ENCODE measurements at regions not wholly inside any gene's neighbourhood (a gene's known extent, or its start where the extent isn't known, plus 50 kb on each side); places are given as distances from the start of the nearest gene placed in this dataset.

DNA sequence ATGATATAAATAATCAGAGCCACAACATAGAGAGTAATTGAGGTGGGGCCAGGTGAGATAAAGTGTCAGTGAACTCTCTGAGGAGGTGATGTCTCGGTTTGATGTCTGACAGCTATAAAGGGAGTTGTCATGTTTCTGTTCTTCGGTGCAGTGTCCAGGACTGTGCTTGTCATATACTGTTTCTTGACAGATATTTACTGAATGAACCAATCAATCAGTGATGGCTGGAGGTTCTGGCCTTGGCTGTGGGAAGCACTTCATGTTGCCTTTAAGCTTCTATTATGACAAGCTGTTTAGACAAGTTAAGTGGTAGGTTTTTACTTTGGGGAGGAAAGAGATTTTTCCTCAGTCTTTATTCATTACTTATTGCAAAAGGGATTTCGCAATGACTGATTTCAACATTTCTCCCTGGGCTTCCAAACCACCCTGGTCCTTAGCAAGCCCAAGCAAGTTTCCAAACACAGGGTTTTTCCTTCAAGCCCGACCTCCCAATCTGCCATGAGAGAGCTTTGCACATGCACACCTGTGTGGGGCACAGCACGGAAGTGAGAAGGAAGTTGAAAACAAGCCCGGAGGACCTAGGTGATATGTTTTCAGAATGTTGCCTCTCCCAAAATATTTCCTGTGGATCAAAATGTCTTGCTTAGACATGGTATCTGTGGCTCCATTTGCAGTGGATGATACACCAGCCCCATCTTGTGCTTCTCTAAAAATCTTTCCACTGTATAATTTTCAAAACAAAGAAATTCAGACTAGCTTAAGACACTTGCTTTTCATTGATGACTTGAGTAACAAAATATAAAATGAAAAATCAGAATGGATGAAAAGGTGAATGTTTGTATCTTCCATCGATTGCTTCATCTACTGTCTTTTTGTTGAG is 567.3 kb upstream of the BTBD3 start:
- DNase-seq (ENCODE audit: low read depth in 2 of 2) = no peak

- DNase-seq (ENCODE audit: low read depth in 2 of 2) = no peak
Observed at GRCh38 chr20:11352041-11352440, 565.7 kb upstream of the BTBD3 start.

GRCh38 chr20:11354846-11355245 is 562.8 kb upstream of the BTBD3 start:
- DNase-seq (ENCODE audit: low read depth in 2 of 2) = no peak

GRCh38 chr20:11355345-11355744 is 562.3 kb upstream of the BTBD3 start:
- DNase-seq (ENCODE audit: low read depth in 2 of 2) = no peak

DNA sequence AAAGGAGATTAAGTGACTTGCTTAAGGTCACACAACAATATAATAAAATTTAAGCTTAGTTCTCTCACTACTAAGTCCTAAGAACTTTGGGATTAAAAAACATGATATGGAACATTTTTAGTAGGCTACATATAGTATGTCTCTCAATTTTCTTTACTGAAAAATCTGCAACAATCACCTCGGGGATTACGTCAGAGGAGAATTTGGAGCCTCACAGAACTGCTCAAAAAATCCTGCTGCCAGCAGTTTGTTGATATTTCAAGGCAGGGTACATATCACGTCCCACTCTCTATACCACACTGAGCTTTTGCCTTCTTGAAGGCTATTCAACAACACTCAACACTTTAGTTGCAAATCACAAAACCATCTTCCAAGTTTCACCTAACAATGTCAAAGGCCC is 561.6 kb upstream of the BTBD3 start:
- DNase-seq (ENCODE audit: low read depth in 2 of 2) = no peak

DNA sequence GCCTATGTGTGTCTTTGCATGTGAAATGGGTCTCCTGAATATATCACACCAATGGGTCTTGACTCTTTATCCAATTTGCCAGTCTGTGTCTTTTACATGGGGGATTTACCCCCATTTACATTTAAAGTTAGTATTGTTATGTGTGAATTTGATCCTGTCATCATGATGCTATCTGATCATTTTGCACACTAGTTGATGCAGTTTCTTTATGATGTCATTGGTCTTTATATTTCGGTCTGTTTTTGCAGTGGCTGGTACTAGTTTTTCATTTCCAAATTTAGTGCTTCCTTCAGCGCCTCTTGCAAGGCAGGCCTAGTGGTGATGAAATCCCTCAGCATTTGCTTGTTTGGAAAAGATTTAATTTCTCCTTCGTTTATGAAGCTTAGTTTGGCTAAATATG is 555.2 kb upstream of the BTBD3 start:
- DNase-seq (ENCODE audit: low read depth in 2 of 2) = no peak

- no peak for DNase-seq (ENCODE audit: low read depth in 2 of 2)
Observed at GRCh38 chr20:11364736-11365135, 553.0 kb upstream of the BTBD3 start.

DNA sequence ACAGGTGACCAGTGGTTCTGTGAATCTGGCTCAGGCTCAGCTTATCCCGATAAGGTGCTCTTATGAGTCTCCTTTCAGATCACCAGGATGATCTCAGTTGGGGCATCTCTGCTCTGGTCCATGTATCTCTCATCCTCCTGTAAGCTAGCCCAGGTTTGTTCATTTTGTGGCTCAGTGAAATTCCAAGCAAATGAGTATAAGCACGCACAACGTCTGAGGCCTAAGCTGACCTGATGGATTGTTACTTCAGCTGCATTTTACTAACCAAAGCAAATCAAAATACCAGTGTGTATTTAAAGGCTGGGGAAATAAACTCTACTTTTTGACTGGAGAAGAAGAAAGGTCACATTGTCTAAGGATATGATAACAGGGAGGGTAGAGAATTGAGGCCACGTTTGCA is 551.0 kb upstream of the BTBD3 start:
- no peak for DNase-seq (ENCODE audit: low read depth in 2 of 2)

GRCh38 chr20:11368499-11368898 is 549.2 kb upstream of the BTBD3 start:
- no peak for DNase-seq (ENCODE audit: low read depth in 2 of 2)

GRCh38 chr20:11368965-11369711 is 548.6 kb upstream of the BTBD3 start:
- no peak for DNase-seq (ENCODE audit: low read depth in 2 of 2)

GRCh38 chr20:11371831-11372230 is 545.9 kb upstream of the BTBD3 start:
- no peak for DNase-seq (ENCODE audit: low read depth in 2 of 2)

GRCh38 chr20:11372876-11373790 is 544.6 kb upstream of the BTBD3 start:
- DNase-seq (ENCODE audit: low read depth in 2 of 2) = no peak

DNA sequence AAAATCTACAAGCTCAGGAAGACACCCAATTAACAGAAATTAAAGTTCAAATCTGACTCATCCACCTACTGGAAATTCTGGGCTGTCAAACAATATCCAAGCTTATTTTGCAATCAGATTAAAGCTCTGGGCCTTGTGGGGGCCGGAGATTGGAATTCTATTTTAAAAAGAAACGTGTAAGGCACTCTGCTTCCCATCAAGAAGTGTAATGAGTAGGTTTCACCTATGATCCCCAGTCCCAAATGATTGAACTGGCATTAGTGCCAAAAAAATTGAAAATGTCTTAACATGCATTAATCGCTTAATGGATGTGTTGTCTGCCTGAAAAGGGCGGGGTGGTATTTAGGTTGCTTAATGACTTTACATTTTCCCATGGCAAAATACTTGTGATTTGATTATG is 542.4 kb upstream of the BTBD3 start:
- DNase-seq (ENCODE audit: low read depth in 2 of 2) = no peak

GRCh38 chr20:11375966-11376365 is 541.7 kb upstream of the BTBD3 start:
- DNase-seq (ENCODE audit: low read depth in 2 of 2) = no peak

DNA sequence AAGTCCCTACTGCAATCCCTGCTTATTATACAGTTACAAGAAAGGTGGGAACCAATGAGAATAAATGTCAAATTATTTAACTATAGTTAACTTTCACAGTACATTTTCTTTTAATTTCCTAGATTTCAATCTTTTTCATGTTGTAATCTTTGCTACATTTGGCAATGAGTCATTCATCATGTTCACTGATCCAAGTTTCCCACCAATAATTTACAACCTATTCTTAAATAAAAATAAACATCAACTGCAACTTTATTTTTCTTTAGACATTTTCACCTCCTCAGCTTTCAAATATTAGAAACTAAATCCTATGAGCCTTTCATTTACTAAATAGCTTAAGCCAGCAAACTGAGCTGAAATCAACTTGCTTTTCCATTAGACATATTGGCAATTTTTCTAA is 541.3 kb upstream of the BTBD3 start:
- DNase-seq (ENCODE audit: low read depth in 2 of 2) = no peak

- DNase-seq (ENCODE audit: low read depth in 2 of 2) = no peak
Observed at GRCh38 chr20:11376998-11377397, 540.7 kb upstream of the BTBD3 start.

GRCh38 chr20:11377761-11378160 is 539.9 kb upstream of the BTBD3 start:
- DNase-seq (ENCODE audit: low read depth in 2 of 2) = no peak

GRCh38 chr20:11378252-11378651 is 539.4 kb upstream of the BTBD3 start:
- DNase-seq (ENCODE audit: low read depth in 2 of 2) = no peak

DNA sequence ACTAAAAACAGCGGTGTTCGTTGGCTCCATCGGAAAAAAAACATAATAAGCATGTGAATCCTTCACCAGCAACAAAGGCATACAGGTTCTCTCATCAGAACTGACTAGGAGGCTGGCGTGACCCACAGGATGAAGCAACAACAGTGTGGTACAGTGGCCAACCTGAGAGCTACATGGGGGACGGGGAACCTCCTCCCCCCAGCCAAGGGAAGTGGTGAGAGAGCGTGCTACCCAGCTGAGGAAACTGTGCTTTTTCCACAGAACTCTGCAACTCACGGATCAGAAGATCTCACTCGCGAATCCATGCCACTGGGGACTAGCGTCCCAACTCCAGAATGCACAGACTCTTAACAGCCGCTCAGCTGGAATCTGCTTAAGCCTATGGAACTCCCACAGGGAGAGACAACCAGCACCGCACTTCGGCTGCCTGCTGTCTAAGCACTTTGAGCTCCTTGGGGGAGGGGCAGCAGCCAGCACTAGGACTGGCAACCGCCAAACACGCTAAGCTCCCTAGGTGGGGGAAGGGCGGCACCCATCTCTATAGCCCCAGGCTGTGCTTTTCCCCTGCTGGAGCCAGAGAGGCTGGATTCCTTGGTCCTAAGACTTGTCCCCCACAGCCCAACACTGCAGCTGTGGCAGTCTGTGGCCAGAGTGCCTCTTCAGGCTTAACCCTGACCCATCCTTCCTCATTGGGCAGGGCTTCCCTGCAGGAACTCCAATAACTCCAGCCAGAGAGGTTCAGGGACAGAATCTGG is 538.3 kb upstream of the BTBD3 start:
- no peak for DNase-seq (ENCODE audit: low read depth in 2 of 2)

GRCh38 chr20:11380283-11380682 is 537.4 kb upstream of the BTBD3 start:
- no peak for DNase-seq (ENCODE audit: low read depth in 2 of 2)

GRCh38 chr20:11387189-11387754 is 530.4 kb upstream of the BTBD3 start:
- DNase-seq (ENCODE audit: low read depth in 2 of 2) = no peak
